Cardiac muscle cell (in vitro differentiated cells and primary cell): ENCODE measurements at regions not wholly inside any gene's neighbourhood (a gene's known extent, or its start where the extent isn't known, plus 50 kb on each side); places are given as distances from the start of the nearest gene placed in this dataset.
A peak's percentile ranks its signal among the peaks of the same experiment; 100 is the strongest.

Experiments
- DNase-seq, 2 donors: peaks; one replicate each; pipeline versions ENCODE4 v3.0.0 to v3.0.0-alpha.2; 2010 to 2017; ENCODE audit warnings: low read depth in 1 of 2, low spot score in 1 of 2
- H3K27ac ChIP-seq: fragments of 200-600 bp; sonication (generic); 2 replicates; pipeline ENCODE4 v1.5.1; 2016
- H3K27me3 ChIP-seq: fragments of 200-600 bp; sonication (generic); 2 replicates; pipeline ENCODE4 v1.6.0; 2016; ENCODE audit warnings: control low read depth
- H3K36me3 ChIP-seq: fragments of 200-600 bp; sonication (generic); 2 replicates; pipeline ENCODE4 v1.5.1; 2016; ENCODE audit warnings: control low read depth
- H3K4me1 ChIP-seq: fragments of 200-600 bp; sonication (generic); 2 replicates; pipeline ENCODE4 v1.8.1; 2017; ENCODE audit warnings: low read depth, mild to moderate bottlenecking, mixed run types
- H3K4me3 ChIP-seq: fragments of 200-600 bp; sonication (generic); 2 replicates; pipeline ENCODE4 v1.5.1; 2016; ENCODE audit warnings: mild to moderate bottlenecking
- H3K9me3 ChIP-seq: fragments of 200-600 bp; sonication (generic); 2 replicates; pipeline ENCODE4 v1.5.1; 2017; ENCODE audit warnings: low read depth, mild to moderate bottlenecking, control low read depth
- TF ChIP-seq, protein P1 (sequence below): IDR thresholded peaks from 2 replicates; pipeline ENCODE4 v1.5.1; 2012; ENCODE audit warnings: low read depth, mild to moderate bottlenecking, low read length

DNA sequence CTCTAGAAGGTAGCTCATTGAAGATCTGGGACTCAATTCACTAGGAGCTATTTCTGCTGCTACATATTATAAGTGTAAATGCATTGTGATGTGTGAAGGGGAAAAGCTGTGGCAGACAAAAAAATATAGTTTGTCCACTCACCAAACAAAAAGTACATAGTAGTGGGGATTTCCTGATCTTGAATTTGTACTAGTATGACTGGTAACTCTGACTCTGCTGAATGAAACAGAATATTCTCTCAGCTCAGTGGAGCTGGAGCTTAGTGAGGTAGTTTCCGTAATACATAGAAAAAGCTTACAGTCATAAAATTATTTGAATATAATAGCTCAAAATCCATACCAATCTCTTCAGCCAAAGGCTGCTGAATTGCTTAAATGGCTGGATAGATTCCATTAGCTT lies 455.6 kb upstream of the CD180 start:
- Histone ChIP-seq H3K36me3 (no peaks in the 10 kb centered on the region), H3K27ac (no peak overlapping the region), H3K9me3 (no peaks in the 10 kb centered on the region), H3K27me3 (no peaks in the 10 kb centered on the region), H3K4me1 (no peaks in the 10 kb centered on the region), H3K4me3 (no peak overlapping the region)
- TF ChIP-seq, protein P1, sequence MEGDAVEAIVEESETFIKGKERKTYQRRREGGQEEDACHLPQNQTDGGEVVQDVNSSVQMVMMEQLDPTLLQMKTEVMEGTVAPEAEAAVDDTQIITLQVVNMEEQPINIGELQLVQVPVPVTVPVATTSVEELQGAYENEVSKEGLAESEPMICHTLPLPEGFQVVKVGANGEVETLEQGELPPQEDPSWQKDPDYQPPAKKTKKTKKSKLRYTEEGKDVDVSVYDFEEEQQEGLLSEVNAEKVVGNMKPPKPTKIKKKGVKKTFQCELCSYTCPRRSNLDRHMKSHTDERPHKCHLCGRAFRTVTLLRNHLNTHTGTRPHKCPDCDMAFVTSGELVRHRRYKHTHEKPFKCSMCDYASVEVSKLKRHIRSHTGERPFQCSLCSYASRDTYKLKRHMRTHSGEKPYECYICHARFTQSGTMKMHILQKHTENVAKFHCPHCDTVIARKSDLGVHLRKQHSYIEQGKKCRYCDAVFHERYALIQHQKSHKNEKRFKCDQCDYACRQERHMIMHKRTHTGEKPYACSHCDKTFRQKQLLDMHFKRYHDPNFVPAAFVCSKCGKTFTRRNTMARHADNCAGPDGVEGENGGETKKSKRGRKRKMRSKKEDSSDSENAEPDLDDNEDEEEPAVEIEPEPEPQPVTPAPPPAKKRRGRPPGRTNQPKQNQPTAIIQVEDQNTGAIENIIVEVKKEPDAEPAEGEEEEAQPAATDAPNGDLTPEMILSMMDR = no peak
- DNase-seq = no peak

DNA sequence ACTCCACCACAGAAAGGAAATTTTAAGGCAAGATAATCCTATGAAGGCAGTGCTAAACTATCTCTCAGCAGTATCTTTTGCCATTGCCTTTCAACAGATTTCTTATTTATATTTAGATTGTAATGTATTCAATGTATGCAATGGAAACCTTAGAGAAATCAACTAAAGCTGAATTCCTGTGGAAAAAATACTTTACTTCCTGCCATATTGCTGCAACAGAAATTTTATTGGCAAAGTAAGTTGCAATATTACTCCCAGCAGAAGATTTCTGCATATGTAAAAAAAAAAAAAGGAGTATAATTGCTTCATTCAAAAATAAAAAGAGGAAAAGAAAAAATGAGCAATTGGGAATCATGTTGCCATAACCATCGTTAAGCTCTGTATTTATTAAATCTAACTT lies 454.6 kb upstream of the CD180 start:
- no peak overlapping the region for H3K4me3 ChIP-seq
- TF ChIP-seq, protein P1 = no peak
- H3K4me1 ChIP-seq = no peaks in the 10 kb centered on the region
- H3K27me3 ChIP-seq = no peaks in the 10 kb centered on the region
- H3K9me3 ChIP-seq = no peaks in the 10 kb centered on the region
- no peaks in the 10 kb centered on the region for H3K36me3 ChIP-seq
- DNase-seq = no peak
- no peak overlapping the region for H3K27ac ChIP-seq

DNA sequence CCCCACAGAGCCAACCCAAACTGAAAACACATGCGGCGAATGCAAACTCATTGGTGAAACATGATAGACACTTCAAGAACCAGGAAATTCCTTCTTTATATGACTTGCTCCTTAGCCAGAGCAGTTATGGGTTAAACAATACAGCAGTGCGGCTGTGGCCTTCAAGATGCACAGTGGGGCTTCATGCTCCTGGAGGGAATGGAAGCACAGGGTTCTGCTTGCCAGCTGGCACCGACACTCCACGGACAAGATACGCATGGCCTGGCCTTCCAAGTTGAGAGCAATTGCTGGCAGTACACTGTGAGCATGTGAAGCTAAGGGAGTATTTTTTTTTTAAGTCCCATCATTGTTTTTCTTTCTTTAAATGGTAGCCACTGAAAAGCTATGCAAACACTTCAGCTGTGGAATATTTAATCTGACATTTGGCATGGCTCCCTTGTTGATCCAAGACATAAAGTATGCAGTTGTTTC lies 451.6 kb upstream of the CD180 start:
- peak in 1 of 2 donors; percentile 89 for DNase-seq
- H3K27me3 ChIP-seq = no peaks in the 10 kb centered on the region
- no peak overlapping the region for H3K27ac ChIP-seq
- H3K4me3 ChIP-seq = no peak overlapping the region
- TF ChIP-seq, protein P1 = no peak
- H3K4me1 ChIP-seq = no peaks in the 10 kb centered on the region
- H3K9me3 ChIP-seq = no peaks in the 10 kb centered on the region
- H3K36me3 ChIP-seq = no peaks in the 10 kb centered on the region

DNA sequence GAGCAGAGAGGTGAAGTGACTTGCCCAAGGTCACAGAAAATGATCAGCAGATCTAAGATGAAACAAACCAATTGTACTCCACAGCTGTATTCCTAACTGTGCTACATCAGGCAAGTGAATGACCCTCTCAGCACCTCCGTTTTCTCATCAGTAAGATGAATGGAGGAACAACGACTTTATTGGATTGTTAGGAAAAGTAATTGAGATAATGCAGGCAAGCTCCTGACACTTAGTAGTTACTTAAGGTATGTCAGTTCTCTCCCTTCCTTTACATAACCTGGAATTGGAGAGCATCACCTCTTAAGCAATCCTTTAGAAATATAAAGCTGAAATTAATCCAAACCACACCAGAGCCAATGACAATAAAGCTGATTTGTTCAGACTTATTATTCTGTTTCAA lies 451.2 kb upstream of the CD180 start:
- Histone ChIP-seq H3K27ac (no peak overlapping the region), H3K27me3 (no peaks in the 10 kb centered on the region)
- TF ChIP-seq, protein P1 = no peak

DNA sequence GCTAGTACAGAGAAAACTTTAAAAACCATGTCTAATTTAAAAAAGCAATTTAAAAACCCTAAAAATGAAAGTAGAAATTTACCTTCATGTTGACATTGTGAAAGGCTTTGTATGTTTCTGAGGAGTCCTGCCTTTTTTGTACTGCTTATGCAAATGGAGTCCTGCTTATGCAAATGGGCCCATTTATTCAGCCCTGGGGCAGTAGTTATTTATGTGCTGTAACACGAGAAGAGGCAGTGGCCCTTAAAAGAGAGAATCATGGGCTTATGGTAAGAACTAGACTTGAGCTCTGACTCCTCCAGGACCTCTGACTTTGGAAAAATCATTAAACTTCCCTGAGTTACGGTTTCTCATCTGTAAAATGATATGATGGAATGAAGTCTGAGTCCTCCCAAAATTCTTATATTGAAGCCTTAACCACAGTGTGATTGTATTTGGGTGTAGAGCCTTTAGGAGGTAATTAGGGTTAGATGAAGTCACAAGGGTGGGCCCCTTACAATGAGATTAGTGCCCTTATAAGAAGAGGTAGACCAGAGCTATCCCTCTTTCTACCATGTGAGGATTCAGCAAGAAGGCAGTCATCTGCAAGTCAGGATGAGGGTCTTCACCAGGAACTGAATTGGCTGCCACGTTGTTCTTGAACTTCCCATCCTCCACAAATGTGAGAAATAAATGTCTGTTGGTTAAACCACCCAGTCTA lies 447.8 kb upstream of the CD180 start:
- Histone ChIP-seq H3K4me3 (no peak overlapping the region), H3K4me1 (no peaks in the 10 kb centered on the region), H3K9me3 (no peaks in the 10 kb centered on the region), H3K27ac (no peak overlapping the region), H3K36me3 (no peaks in the 10 kb centered on the region), H3K27me3 (no peaks in the 10 kb centered on the region)
- TF ChIP-seq, protein P1 = no peak
- no peak for DNase-seq

More for the DNA sequence above, 451.2 kb upstream of the CD180 start:
- Histone ChIP-seq H3K4me1 (no peaks in the 10 kb centered on the region), H3K4me3 (no peak overlapping the region), H3K9me3 (no peaks in the 10 kb centered on the region), H3K36me3 (no peaks in the 10 kb centered on the region)
- no peak for DNase-seq
